ENCODE measurements at regions not wholly inside any gene's neighbourhood (a gene's known extent, or its start where the extent isn't known, plus 50 kb on each side); places are given as distances from the start of the nearest gene placed in this dataset.
"Not testable (repeated sequence)": the region's sequence is repeated elsewhere in the genome, so short reads cannot be mapped to it uniquely, and the experiment has no call there.

DNA sequence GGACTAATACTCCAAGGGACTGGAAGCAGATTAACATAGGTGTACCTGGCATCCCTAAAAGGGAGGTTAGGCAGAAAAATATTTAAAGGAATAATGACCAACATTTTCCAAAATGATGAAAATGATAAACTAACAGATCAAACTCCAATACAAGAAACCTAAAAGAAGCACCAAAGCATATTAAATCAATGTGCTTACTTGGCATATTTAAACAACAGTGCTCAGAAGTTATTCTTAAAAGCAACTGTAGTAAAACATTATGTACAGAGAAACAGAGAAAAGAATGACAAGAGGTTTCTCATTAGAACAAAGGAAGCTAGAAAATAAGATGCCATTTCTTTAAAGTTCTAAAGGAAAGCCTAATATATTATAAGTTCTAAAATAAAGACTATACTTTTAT lies 947.3 kb upstream of the TMEFF2 start:
- Histone ChIP-seq H3K27me3 (ENCODE audit: control insufficient read depth, insufficient read depth, low read length) (no peaks in the 10 kb centered on the region), H3K9ac (ENCODE audit: low read length) (no peak overlapping the region), H3K36me3 (ENCODE audit: control insufficient read depth, insufficient read depth, low read length) (no peaks in the 10 kb centered on the region), H3K4me3 (ENCODE audit: low read depth, low read length) (no peak overlapping the region), H3K27ac (ENCODE audit: low read depth, low read length) (no peak overlapping the region), H3K4me1 (ENCODE audit: control insufficient read depth, insufficient read depth, low read length) (peaks cover 8% of the 10 kb centered on the region), H3K9me3 (ENCODE audit: control insufficient read depth, insufficient read depth, low read depth, low read length) (peaks cover 7% of the 10 kb centered on the region; the same call in 1 of the 2 replicates)

DNA sequence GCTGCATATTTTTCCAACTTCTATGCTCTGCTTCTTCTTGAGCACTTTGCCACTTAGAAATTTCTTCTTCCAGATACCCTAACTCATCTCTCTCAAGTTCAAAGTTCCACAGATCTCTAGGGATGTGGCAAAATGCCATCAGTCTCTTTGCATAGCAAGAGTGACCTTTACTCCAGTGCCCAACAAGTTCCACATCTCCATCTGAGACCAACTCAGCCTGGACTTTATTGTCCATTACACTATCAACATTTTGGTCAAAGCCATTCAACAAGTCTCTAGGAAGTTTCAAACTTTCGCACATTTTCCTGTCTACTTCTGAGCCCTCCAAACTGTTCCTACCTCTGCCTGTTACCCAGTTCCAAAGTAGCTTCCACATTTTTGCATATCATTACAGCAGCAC lies 946.2 kb upstream of the TMEFF2 start:
- not testable (repeated sequence) for H3K36me3 ChIP-seq (ENCODE audit: control insufficient read depth, insufficient read depth, low read length); H3K27me3 ChIP-seq (ENCODE audit: control insufficient read depth, insufficient read depth, low read length); H3K4me3 ChIP-seq (ENCODE audit: low read depth, low read length)

DNA sequence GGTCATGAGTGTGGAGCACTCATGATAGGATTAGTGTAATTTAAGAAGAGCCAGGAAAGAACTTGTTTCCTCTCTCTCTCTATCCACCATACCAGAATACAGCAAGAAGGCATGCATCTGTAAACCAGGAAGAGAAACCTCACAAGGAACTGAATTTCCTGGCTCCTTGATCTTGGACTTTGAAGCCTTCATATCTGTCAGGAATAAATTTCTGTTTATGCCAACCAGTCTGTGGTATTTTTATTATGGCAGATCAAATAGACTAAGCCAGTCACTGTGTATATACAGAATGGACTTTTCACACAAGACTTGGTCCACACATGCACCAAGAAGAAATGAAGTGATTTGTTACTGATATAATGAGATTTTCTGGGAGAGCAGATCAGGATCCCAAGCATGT lies 930.1 kb upstream of the TMEFF2 start:
- no peak overlapping the region for H3K27ac ChIP-seq (ENCODE audit: low read depth, low read length)
- no peaks in the 10 kb centered on the region for H3K9me3 ChIP-seq (ENCODE audit: control insufficient read depth, insufficient read depth, low read depth, low read length)
- H3K36me3 ChIP-seq (ENCODE audit: control insufficient read depth, insufficient read depth, low read length), result no peaks in the 10 kb centered on the region
- no peak overlapping the region for H3K4me3 ChIP-seq (ENCODE audit: low read depth, low read length)
- H3K4me1 ChIP-seq (ENCODE audit: control insufficient read depth, insufficient read depth, low read length), result no peaks in the 10 kb centered on the region
- no peak overlapping the region for H3K9ac ChIP-seq (ENCODE audit: low read length)
- H3K27me3 ChIP-seq (ENCODE audit: control insufficient read depth, insufficient read depth, low read length), result no peaks in the 10 kb centered on the region

More for the DNA sequence above, 946.2 kb upstream of the TMEFF2 start:
- not testable (repeated sequence) for H3K4me1 ChIP-seq (ENCODE audit: control insufficient read depth, insufficient read depth, low read length); H3K27ac ChIP-seq (ENCODE audit: low read depth, low read length); H3K9ac ChIP-seq (ENCODE audit: low read length); H3K9me3 ChIP-seq (ENCODE audit: control insufficient read depth, insufficient read depth, low read depth, low read length)

GRCh38 chr2:193114827-193115226 lies 920.1 kb upstream of the TMEFF2 start:
- Histone ChIP-seq H3K4me1 (ENCODE audit: control insufficient read depth, insufficient read depth, low read length) (no peaks in the 10 kb centered on the region), H3K4me3 (ENCODE audit: low read depth, low read length) (no peak overlapping the region), H3K27me3 (ENCODE audit: control insufficient read depth, insufficient read depth, low read length) (no peaks in the 10 kb centered on the region), H3K9ac (ENCODE audit: low read length) (no peak overlapping the region), H3K27ac (ENCODE audit: low read depth, low read length) (no peak overlapping the region), H3K9me3 (ENCODE audit: control insufficient read depth, insufficient read depth, low read depth, low read length) (no peaks in the 10 kb centered on the region), H3K36me3 (ENCODE audit: control insufficient read depth, insufficient read depth, low read length) (no peaks in the 10 kb centered on the region)

GRCh38 chr2:193112986-193113385 lies 918.3 kb upstream of the TMEFF2 start:
- Histone ChIP-seq H3K4me1 (ENCODE audit: control insufficient read depth, insufficient read depth, low read length) (no peaks in the 10 kb centered on the region), H3K27me3 (ENCODE audit: control insufficient read depth, insufficient read depth, low read length) (no peaks in the 10 kb centered on the region), H3K9me3 (ENCODE audit: control insufficient read depth, insufficient read depth, low read depth, low read length) (no peaks in the 10 kb centered on the region), H3K9ac (ENCODE audit: low read length) (no peak overlapping the region), H3K36me3 (ENCODE audit: control insufficient read depth, insufficient read depth, low read length) (no peaks in the 10 kb centered on the region), H3K27ac (ENCODE audit: low read depth, low read length) (no peak overlapping the region), H3K4me3 (ENCODE audit: low read depth, low read length) (no peak overlapping the region)

DNA sequence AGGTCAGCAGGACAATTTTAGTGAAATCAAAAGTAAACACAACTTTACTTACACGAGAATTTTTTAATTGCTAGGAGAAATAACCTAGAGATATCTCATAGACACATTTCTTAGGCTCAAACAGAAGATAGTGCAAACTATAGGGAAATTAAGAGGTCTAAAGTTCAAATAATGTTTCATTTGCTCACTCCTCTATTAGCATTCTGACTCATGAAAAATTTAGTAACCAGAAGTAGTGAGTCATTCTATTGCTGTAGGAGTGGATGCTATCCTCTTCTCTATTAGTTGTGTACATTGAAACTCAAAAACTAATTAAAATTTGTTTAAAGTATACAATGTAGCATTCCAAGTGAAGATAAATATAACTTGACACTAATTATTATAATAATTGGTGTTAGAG lies 908.3 kb upstream of the TMEFF2 start:
- Histone ChIP-seq H3K36me3 (ENCODE audit: control insufficient read depth, insufficient read depth, low read length) (no peaks in the 10 kb centered on the region), H3K27ac (ENCODE audit: low read depth, low read length) (no peak overlapping the region), H3K4me1 (ENCODE audit: control insufficient read depth, insufficient read depth, low read length) (no peaks in the 10 kb centered on the region), H3K27me3 (ENCODE audit: control insufficient read depth, insufficient read depth, low read length) (no peaks in the 10 kb centered on the region), H3K4me3 (ENCODE audit: low read depth, low read length) (no peak overlapping the region), H3K9ac (ENCODE audit: low read length) (no peak overlapping the region), H3K9me3 (ENCODE audit: control insufficient read depth, insufficient read depth, low read depth, low read length) (no peaks in the 10 kb centered on the region)

- no peaks in the 10 kb centered on the region for H3K36me3 ChIP-seq (ENCODE audit: control insufficient read depth, insufficient read depth, low read length)
- no peaks in the 10 kb centered on the region for H3K27me3 ChIP-seq (ENCODE audit: control insufficient read depth, insufficient read depth, low read length)
- H3K9ac ChIP-seq (ENCODE audit: low read length), result no peak overlapping the region
- H3K4me3 ChIP-seq (ENCODE audit: low read depth, low read length), result no peak overlapping the region
- no peak overlapping the region for H3K27ac ChIP-seq (ENCODE audit: low read depth, low read length)
- H3K4me1 ChIP-seq (ENCODE audit: control insufficient read depth, insufficient read depth, low read length), result no peaks in the 10 kb centered on the region
- H3K9me3 ChIP-seq (ENCODE audit: control insufficient read depth, insufficient read depth, low read depth, low read length), result no peaks in the 10 kb centered on the region
Observed at GRCh38 chr2:193101591-193101990, 906.9 kb upstream of the TMEFF2 start.

DNA sequence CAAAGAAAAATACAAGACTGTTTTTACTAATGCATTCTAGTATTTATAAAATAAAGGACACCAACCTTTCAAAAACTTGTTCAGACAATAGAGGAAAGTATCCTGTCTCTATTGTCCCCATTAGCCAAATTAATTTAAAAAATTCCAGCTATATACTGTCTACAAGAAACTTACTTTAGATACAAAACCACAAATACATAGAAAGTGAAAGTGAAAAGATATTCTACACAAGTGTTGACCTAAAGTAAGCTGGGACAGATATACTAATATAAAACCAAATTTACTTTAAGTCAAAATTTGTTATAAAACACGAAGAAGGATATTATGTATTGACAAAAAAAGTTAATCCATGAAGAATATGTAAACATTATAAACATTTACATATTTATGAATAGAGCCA lies 893.3 kb upstream of the TMEFF2 start:
- Histone ChIP-seq H3K9ac (ENCODE audit: low read length) (no peak overlapping the region), H3K4me1 (ENCODE audit: control insufficient read depth, insufficient read depth, low read length) (no peaks in the 10 kb centered on the region), H3K27ac (ENCODE audit: low read depth, low read length) (no peak overlapping the region), H3K36me3 (ENCODE audit: control insufficient read depth, insufficient read depth, low read length) (no peaks in the 10 kb centered on the region), H3K9me3 (ENCODE audit: control insufficient read depth, insufficient read depth, low read depth, low read length) (no peaks in the 10 kb centered on the region), H3K4me3 (ENCODE audit: low read depth, low read length) (no peak overlapping the region), H3K27me3 (ENCODE audit: control insufficient read depth, insufficient read depth, low read length) (no peaks in the 10 kb centered on the region)

DNA sequence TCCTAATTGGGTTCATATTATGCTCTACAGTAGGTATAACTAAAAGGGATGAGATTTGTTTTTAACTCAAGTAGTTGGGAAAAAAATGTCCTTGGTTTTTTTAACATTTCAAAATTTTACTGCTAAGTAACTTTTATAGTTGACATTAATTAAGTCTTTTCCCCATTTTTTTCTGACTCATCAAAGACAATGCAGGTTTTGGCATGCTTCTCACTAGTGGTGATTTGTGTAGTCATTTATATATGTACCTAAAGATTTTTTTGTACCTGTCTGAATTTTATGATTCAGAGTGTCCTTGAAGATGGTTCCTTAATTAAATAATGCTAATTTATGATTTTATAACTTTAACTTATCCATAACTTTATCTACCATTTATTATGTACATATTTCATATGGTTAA lies 882.3 kb upstream of the TMEFF2 start:
- Histone ChIP-seq H3K9me3 (ENCODE audit: control insufficient read depth, insufficient read depth, low read depth, low read length) (peaks cover 3% of the 10 kb centered on the region), H3K27ac (ENCODE audit: low read depth, low read length) (no peak overlapping the region), H3K27me3 (ENCODE audit: control insufficient read depth, insufficient read depth, low read length) (no peaks in the 10 kb centered on the region), H3K4me3 (ENCODE audit: low read depth, low read length) (no peak overlapping the region), H3K9ac (ENCODE audit: low read length) (no peak overlapping the region), H3K36me3 (ENCODE audit: control insufficient read depth, insufficient read depth, low read length) (no peaks in the 10 kb centered on the region), H3K4me1 (ENCODE audit: control insufficient read depth, insufficient read depth, low read length) (no peaks in the 10 kb centered on the region)

DNA sequence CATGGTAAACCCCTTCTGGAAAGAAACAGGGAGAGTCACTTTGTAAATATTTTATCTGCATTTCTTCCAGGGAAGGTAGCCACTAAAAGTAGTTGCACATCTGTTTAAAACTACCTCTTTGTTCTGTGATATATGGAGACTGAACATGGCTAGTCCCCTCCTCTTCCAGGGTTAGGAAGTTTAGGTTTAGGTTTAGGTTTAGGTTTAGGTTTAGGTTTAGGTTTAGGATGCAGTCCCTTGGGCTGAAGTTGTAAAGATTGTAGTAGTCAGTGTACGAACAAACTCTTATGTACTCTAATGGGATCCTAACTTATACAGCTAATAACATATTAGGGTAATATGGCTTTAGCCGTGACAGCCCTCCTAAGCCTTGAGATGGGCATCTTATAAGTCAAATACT lies 880.2 kb upstream of the TMEFF2 start:
- Histone ChIP-seq H3K4me3 (ENCODE audit: low read depth, low read length) (no peak overlapping the region), H3K27ac (ENCODE audit: low read depth, low read length) (no peak overlapping the region), H3K9ac (ENCODE audit: low read length) (no peak overlapping the region), H3K9me3 (ENCODE audit: control insufficient read depth, insufficient read depth, low read depth, low read length) (peaks cover 16% of the 10 kb centered on the region), H3K4me1 (ENCODE audit: control insufficient read depth, insufficient read depth, low read length) (no peaks in the 10 kb centered on the region), H3K27me3 (ENCODE audit: control insufficient read depth, insufficient read depth, low read length) (no peaks in the 10 kb centered on the region), H3K36me3 (ENCODE audit: control insufficient read depth, insufficient read depth, low read length) (no peaks in the 10 kb centered on the region)

DNA sequence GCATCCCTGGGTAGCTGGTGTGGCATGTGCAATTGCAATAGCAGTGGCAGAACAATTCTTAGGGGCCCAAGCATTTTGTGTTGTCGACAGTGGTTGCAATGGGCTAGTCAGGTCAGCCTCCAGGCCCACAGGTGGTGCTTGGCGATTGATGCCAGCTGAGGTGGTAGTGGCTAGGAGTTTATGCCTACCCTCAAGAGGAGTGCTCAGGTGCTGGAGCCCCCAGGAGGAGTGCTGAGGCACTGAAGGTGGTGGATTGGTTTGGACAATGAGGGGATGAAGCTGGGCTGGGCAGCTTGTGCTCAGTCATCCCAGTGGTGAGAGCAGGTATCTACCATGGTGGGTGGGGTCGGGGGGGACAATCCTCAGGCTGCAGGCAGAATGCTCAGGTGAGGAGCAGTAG lies 877.9 kb upstream of the TMEFF2 start:
- H3K9me3 ChIP-seq (ENCODE audit: control insufficient read depth, insufficient read depth, low read depth, low read length), result peaks cover 16% of the 10 kb centered on the region
- no peak overlapping the region for H3K4me3 ChIP-seq (ENCODE audit: low read depth, low read length)
- no peak overlapping the region for H3K9ac ChIP-seq (ENCODE audit: low read length)
- H3K27me3 ChIP-seq (ENCODE audit: control insufficient read depth, insufficient read depth, low read length), result no peaks in the 10 kb centered on the region
- H3K36me3 ChIP-seq (ENCODE audit: control insufficient read depth, insufficient read depth, low read length), result no peaks in the 10 kb centered on the region
- no peaks in the 10 kb centered on the region for H3K4me1 ChIP-seq (ENCODE audit: control insufficient read depth, insufficient read depth, low read length)
- H3K27ac ChIP-seq (ENCODE audit: low read depth, low read length), result no peak overlapping the region

- not testable (repeated sequence) for H3K4me1 ChIP-seq (ENCODE audit: control insufficient read depth, insufficient read depth, low read length); H3K9me3 ChIP-seq (ENCODE audit: control insufficient read depth, insufficient read depth, low read depth, low read length); H3K27ac ChIP-seq (ENCODE audit: low read depth, low read length); H3K9ac ChIP-seq (ENCODE audit: low read length); H3K27me3 ChIP-seq (ENCODE audit: control insufficient read depth, insufficient read depth, low read length); H3K4me3 ChIP-seq (ENCODE audit: low read depth, low read length); H3K36me3 ChIP-seq (ENCODE audit: control insufficient read depth, insufficient read depth, low read length)
Observed at GRCh38 chr2:193025556-193025955, 830.8 kb upstream of the TMEFF2 start.
